Karpas-422 (cell line): ENCODE measurements at regions not wholly inside any gene's neighbourhood (a gene's known extent, or its start where the extent isn't known, plus 50 kb on each side); places are given as distances from the start of the nearest gene placed in this dataset.

Experiments used
- DNase-seq: peaks from one replicate; pipeline ENCODE4 v3.0.0-alpha.2; 2015
- H2AFZ ChIP-seq: fragments of 200-600 bp; sonication (generic); 2 replicates; pipeline ENCODE4 v1.6.1; 2014; ENCODE audit warnings: antibody characterized with exemption, low read length, mixed read lengths
- H3K27ac ChIP-seq: fragments of 200-600 bp; sonication (generic); 2 replicates; pipeline ENCODE4 v1.5.1; 2014; ENCODE audit warnings: mild to moderate bottlenecking, low read length, moderate library complexity
- H3K27me3 ChIP-seq: fragments of 200-600 bp; sonication (generic); 2 replicates; pipeline ENCODE4 v1.6.1; 2014; ENCODE audit warnings: low read length, mixed read lengths
- H3K36me3 ChIP-seq: fragments of 200-600 bp; sonication (generic); 2 replicates; pipeline ENCODE4 v1.6.1; 2014; ENCODE audit warnings: low read length, mixed read lengths; ENCODE audit not compliant: insufficient read depth
- H3K4me1 ChIP-seq: fragments of 200-600 bp; sonication (generic); 2 replicates; pipeline ENCODE4 v1.6.1; 2014; ENCODE audit warnings: mild to moderate bottlenecking, low read length, mixed read lengths
- H3K4me2 ChIP-seq: fragments of 200-600 bp; sonication (generic); 2 replicates; pipeline ENCODE4 v1.6.1; 2014; ENCODE audit warnings: low read length, low read depth, mild to moderate bottlenecking; ENCODE audit not compliant: poor library complexity, severe bottlenecking
- H3K4me3 ChIP-seq: fragments of 200-600 bp; sonication (generic); 2 replicates; pipeline ENCODE4 v1.5.1; 2014; ENCODE audit warnings: mild to moderate bottlenecking, antibody characterized with exemption, low read length, mixed read lengths
- H3K79me2 ChIP-seq: fragments of 200-600 bp; sonication (generic); 2 replicates; pipeline ENCODE4 v1.6.1; 2014; ENCODE audit warnings: mild to moderate bottlenecking, low read length, mixed read lengths
- H3K9ac ChIP-seq: fragments of 200-600 bp; sonication (generic); 2 replicates; pipeline ENCODE4 v1.6.0; 2014; ENCODE audit warnings: low read length
- H3K9me2 ChIP-seq: fragments of 200-600 bp; sonication (generic), shearing (Covaris generic); replicated peaks from 2 replicates; pipeline ENCODE4 v1.6.0; 2014; ENCODE audit warnings: mild to moderate bottlenecking, low read length, moderate library complexity; ENCODE audit not compliant: insufficient read depth
- H3K9me3 ChIP-seq: fragments of 300-700, 200-600 bp; sonication (generic); 2 replicates; pipeline ENCODE4 v1.6.1; 2014; ENCODE audit warnings: low read length, mixed read lengths
- H4K20me1 ChIP-seq: fragments of 200-600 bp; sonication (generic); 2 replicates; pipeline ENCODE4 v1.6.1; 2014; ENCODE audit warnings: mild to moderate bottlenecking, antibody characterized with exemption, low read length, low read depth; ENCODE audit not compliant: insufficient read depth

GRCh38 chr4:65968831-65969558 lies 298.7 kb upstream of the EPHA5 start:
- no peaks in the 10 kb centered on the region for H4K20me1 ChIP-seq
- no peaks in the 10 kb centered on the region for H3K27me3 ChIP-seq
- H3K9ac ChIP-seq, result no peak overlapping the region
- no peak overlapping the region for H2AFZ ChIP-seq
- no peak overlapping the region for H3K27ac ChIP-seq
- no peaks in the 10 kb centered on the region for H3K9me2 ChIP-seq
- peaks cover 19% of the 10 kb centered on the region for H3K9me3 ChIP-seq
- no peaks in the 10 kb centered on the region for H3K79me2 ChIP-seq
- no peak overlapping the region for H3K4me2 ChIP-seq
- H3K4me1 ChIP-seq, result no peaks in the 10 kb centered on the region
- no peaks in the 10 kb centered on the region; the same call in 1 of the 2 replicates for H3K36me3 ChIP-seq
- no peak for DNase-seq
- no peak overlapping the region for H3K4me3 ChIP-seq

GRCh38 chr4:65960751-65961150 lies 290.5 kb upstream of the EPHA5 start:
- Histone ChIP-seq H3K4me2 (no peak overlapping the region), H3K79me2 (no peaks in the 10 kb centered on the region), H3K4me3 (no peak overlapping the region)

GRCh38 chr4:65954416-65954815 lies 284.1 kb upstream of the EPHA5 start:
- no peak for DNase-seq

More at GRCh38 chr4:65960751-65961150, 290.5 kb upstream of the EPHA5 start:
- Histone ChIP-seq H4K20me1 (no peaks in the 10 kb centered on the region), H3K36me3 (no peaks in the 10 kb centered on the region), H3K4me1 (no peaks in the 10 kb centered on the region), H3K9me2 (no peaks in the 10 kb centered on the region), H3K9ac (no peak overlapping the region), H3K9me3 (peaks cover 31% of the 10 kb centered on the region), H3K27ac (no peak overlapping the region), H2AFZ (no peak overlapping the region), H3K27me3 (no peaks in the 10 kb centered on the region)
- DNase-seq, result no peak

GRCh38 chr4:65951177-65951576 lies 280.9 kb upstream of the EPHA5 start:
- H3K9me3 ChIP-seq, result peaks cover 14% of the 10 kb centered on the region
- no peak overlapping the region for H3K9ac ChIP-seq
- H3K27me3 ChIP-seq, result no peaks in the 10 kb centered on the region
- H2AFZ ChIP-seq, result no peak overlapping the region
- H3K9me2 ChIP-seq, result no peaks in the 10 kb centered on the region
- H3K79me2 ChIP-seq, result no peaks in the 10 kb centered on the region
- DNase-seq, result no peak
- H3K36me3 ChIP-seq, result no peaks in the 10 kb centered on the region
- H3K4me1 ChIP-seq, result no peaks in the 10 kb centered on the region
- no peak overlapping the region for H3K4me3 ChIP-seq
- H3K4me2 ChIP-seq, result no peak overlapping the region
- no peaks in the 10 kb centered on the region for H4K20me1 ChIP-seq
- H3K27ac ChIP-seq, result no peak overlapping the region

More at GRCh38 chr4:65954416-65954815, 284.1 kb upstream of the EPHA5 start:
- H3K4me2 ChIP-seq, result no peak overlapping the region
- H2AFZ ChIP-seq, result no peak overlapping the region
- H3K27ac ChIP-seq, result no peak overlapping the region
- no peaks in the 10 kb centered on the region for H3K36me3 ChIP-seq
- H4K20me1 ChIP-seq, result no peaks in the 10 kb centered on the region
- H3K4me3 ChIP-seq, result no peak overlapping the region
- H3K9me3 ChIP-seq, result peaks cover 20% of the 10 kb centered on the region
- no peaks in the 10 kb centered on the region for H3K9me2 ChIP-seq
- H3K4me1 ChIP-seq, result no peaks in the 10 kb centered on the region
- H3K79me2 ChIP-seq, result no peaks in the 10 kb centered on the region
- H3K9ac ChIP-seq, result no peak overlapping the region
- H3K27me3 ChIP-seq, result no peaks in the 10 kb centered on the region

- no peaks in the 10 kb centered on the region for H3K27me3 ChIP-seq
Measured at GRCh38 chr4:65943076-65943475, 272.8 kb upstream of the EPHA5 start.

GRCh38 chr4:65924843-65925242 lies 254.6 kb upstream of the EPHA5 start:
- Histone ChIP-seq H3K27ac (no peak overlapping the region), H3K4me2 (no peak overlapping the region), H3K36me3 (no peaks in the 10 kb centered on the region), H3K4me1 (no peaks in the 10 kb centered on the region), H3K79me2 (no peaks in the 10 kb centered on the region), H3K27me3 (no peaks in the 10 kb centered on the region), H2AFZ (no peak overlapping the region), H3K9me3 (peaks cover 28% of the 10 kb centered on the region), H3K9me2 (no peaks in the 10 kb centered on the region), H3K9ac (no peak overlapping the region), H4K20me1 (no peaks in the 10 kb centered on the region), H3K4me3 (no peak overlapping the region)
- DNase-seq, result no peak

More at GRCh38 chr4:65943076-65943475, 272.8 kb upstream of the EPHA5 start:
- Histone ChIP-seq H3K4me2 (no peak overlapping the region), H2AFZ (no peak overlapping the region), H3K79me2 (no peaks in the 10 kb centered on the region), H3K27ac (no peak overlapping the region), H3K9me2 (no peaks in the 10 kb centered on the region), H3K9me3 (peaks cover 14% of the 10 kb centered on the region; the same call in 1 of the 2 replicates), H3K4me3 (no peak overlapping the region), H4K20me1 (no peaks in the 10 kb centered on the region), H3K36me3 (no peaks in the 10 kb centered on the region), H3K9ac (no peak overlapping the region), H3K4me1 (no peaks in the 10 kb centered on the region)
- no peak for DNase-seq

GRCh38 chr4:65923616-65924015 lies 253.3 kb upstream of the EPHA5 start:
- H3K36me3 ChIP-seq, result no peaks in the 10 kb centered on the region
- H3K27me3 ChIP-seq, result no peaks in the 10 kb centered on the region
- no peaks in the 10 kb centered on the region for H4K20me1 ChIP-seq
- H2AFZ ChIP-seq, result no peak overlapping the region
- no peak overlapping the region for H3K4me3 ChIP-seq
- H3K79me2 ChIP-seq, result no peaks in the 10 kb centered on the region
- H3K9ac ChIP-seq, result no peak overlapping the region
- DNase-seq, result no peak
- H3K4me1 ChIP-seq, result no peaks in the 10 kb centered on the region
- H3K27ac ChIP-seq, result no peak overlapping the region
- peaks cover 28% of the 10 kb centered on the region for H3K9me3 ChIP-seq
- H3K4me2 ChIP-seq, result no peak overlapping the region
- no peaks in the 10 kb centered on the region for H3K9me2 ChIP-seq

- Histone ChIP-seq H3K4me1 (no peaks in the 10 kb centered on the region), H3K4me3 (no peak overlapping the region), H3K9me3 (peaks cover 31% of the 10 kb centered on the region), H3K27me3 (no peaks in the 10 kb centered on the region), H3K9ac (no peak overlapping the region), H2AFZ (no peak overlapping the region), H3K4me2 (no peak overlapping the region), H3K9me2 (no peaks in the 10 kb centered on the region), H3K79me2 (no peaks in the 10 kb centered on the region), H4K20me1 (no peaks in the 10 kb centered on the region), H3K36me3 (no peaks in the 10 kb centered on the region), H3K27ac (no peak overlapping the region)
- DNase-seq, result no peak
Measured at GRCh38 chr4:65921180-65921579, 250.9 kb upstream of the EPHA5 start.
